Activated CD8-positive, alpha-beta memory T cell treated with anti-CD3 and anti-CD28 coated beads for 4 hours (primary cell): ENCODE measurements at regions not wholly inside any gene's neighbourhood (a gene's known extent, or its start where the extent isn't known, plus 50 kb on each side); places are given as distances from the start of the nearest gene placed in this dataset.
"Not testable (repeated sequence)": the region's sequence is repeated elsewhere in the genome, so short reads cannot be mapped to it uniquely, and the experiment has no call there.

ENCODE experiments used
- DNase-seq, 2 donors: peaks; one replicate each; pipeline ENCODE4 v3.0.0-alpha.2; 2020; ENCODE audit warnings: low read depth in 2 of 2

DNA sequence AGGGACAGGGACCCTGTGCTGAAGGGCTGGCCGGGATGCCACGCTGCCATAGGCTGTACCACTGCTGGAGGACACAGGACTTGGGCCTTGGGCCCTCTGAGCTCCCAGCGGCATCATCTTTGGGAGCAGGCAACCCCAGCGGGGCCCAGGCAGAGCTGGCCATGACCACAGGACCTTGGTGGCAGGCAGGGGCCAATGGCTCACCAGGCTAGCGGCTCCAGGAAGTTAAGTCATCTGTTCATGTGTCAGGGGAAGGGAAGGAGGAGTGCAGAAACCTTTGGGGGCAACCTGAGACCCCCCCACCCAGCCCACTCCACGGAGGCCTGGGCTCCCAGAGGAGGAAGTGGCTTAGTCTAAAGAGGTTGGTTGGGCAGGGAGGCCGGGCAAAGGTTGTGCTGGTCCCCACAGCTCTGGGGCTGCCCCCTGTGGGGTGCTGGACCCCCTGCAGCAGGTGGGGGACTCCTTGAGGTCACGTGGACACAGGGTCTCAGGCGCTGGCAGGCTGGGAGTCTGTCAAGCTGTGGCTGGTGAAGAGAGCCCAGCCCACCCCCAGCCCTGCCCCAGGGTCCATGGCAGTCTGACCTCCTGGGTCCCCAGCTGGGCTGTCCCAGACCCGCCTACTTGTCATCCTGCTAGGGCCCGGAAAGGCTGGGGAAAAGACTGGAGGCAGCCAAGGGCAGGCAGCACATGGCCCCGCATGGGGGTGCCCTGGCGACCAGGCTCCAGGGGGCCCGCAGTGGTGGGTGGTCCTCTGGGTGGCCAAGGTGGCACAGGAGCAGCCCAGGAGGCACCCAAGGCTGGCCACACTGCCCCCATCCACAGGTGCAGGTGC lies 184.3 kb downstream of the IGLL1 start:
- DNase-seq: no peak

DNA sequence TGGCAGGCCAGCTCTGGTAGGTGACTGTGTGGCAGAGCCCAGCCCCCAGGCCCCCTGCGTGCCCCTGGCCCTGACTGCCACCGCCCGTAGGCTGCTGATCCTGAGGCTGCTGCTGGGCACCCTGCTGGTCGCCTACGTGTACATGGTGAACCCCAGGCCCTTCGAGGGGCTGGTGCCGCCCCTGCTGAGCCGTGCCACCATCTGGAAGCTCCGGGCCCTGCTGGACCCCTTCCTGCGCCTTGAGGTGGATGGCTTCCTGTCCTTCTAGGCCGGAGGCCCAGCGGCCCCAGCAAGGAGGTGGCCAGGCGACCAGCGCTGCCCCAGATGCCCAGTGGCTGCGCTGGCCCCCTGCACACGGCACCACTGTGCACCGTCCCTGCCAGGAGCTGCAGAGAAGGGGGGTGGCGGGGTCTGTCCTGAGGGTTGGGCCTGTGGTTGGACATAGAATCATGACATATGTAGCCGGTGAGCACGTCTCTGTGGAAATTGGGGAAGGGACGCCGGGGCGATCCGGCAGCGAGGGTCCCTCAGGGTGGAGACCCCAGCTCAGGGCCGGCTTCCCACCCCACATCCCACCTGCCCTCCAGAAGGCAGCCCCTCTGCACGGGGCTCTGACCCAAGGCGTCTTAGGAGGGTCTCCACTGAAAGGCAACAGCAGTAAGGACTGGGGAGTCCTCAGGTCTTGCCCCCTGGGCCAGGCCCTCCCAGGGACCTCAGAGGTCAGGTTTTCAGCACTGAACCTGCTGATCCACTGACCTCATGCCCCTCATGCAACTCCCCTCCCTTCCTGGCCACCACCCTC lies 185.4 kb downstream of the IGLL1 start:
- DNase-seq: no peak

DNA sequence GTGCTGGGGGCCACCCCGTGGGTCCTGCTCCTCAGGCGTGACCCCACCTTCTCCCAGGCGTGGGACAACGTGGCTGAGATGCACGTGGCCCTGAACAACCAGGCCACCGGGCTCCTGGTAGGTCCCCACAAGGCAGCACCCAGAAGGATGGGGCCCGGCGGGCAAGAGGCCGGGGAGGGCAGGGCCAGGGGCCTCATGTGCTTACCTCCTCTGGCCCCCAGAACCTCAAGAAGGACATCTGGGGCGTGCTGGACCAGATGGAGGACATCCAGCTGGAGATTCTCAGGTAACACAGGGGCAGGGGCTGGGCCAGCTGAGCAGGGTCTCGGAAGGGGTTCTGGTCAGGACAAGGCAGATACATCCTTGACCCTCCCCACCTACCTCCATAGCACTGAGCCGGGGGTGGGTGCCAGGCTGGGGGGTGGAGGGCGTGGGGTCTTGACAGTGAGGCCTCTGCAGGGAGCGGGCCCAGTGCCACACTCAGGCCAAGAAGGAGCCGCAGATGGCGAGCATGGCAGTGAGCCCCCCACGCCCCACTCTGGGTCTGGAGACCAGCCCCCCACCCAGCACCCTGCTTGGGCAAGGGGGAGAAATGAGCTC lies 186.3 kb downstream of the IGLL1 start:
- DNase-seq: no peak

DNA sequence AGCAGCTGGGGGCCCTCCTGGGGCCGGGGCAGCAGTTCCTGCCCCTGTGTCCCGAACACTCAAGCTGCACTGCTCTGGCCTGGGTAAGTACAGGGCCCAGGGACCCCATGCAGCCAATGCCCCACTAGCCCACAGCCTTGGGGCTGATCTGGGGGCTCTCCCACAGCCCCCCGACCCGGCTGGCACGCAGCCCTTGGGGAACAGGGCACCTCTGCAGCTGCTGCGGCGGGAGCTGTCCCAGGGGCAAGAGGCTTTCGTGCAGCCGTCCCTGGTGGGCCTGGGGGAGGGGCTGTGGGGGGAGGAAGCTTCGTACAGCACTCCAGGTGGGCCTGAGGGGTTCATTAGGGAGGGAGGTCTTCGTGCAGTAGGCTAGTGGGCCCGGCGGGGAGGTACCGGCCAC lies 186.9 kb downstream of the IGLL1 start:
- not testable (repeated sequence) for DNase-seq

DNA sequence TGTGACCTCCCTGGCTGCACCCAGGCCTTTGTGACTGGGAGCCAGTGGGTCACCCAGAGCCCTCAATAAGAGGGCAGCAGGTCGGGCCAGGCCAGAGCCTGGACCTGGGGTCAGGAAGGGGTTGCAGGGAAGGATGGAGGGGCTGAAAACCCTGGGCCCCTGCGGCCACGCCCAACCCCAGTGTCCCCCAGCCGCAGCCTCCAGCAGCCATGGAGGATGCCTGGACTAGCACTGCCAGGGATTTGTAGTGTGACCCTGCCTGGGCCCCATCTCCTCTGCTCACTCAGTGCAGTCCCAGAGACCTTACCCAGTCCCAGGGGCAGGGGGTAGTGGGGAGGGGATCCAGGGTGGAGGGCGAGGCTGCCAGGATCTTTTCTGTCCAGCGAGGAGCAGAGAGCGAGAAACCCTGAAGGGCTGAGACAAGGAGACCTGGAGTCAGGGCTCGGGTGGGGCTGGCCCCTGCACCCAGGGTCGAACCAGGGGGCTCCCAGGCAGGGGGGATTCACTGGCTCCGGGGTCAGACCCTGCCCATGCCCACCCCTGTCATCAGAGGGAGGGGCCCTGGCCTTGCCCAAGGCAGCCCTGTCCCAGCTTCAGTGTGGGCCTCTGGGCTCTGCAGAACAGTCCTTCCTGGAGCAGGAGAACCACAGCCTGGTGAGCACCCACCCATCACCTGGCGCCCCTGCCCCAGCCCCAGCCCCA lies 187.5 kb downstream of the IGLL1 start:
- DNase-seq: no peak

DNA sequence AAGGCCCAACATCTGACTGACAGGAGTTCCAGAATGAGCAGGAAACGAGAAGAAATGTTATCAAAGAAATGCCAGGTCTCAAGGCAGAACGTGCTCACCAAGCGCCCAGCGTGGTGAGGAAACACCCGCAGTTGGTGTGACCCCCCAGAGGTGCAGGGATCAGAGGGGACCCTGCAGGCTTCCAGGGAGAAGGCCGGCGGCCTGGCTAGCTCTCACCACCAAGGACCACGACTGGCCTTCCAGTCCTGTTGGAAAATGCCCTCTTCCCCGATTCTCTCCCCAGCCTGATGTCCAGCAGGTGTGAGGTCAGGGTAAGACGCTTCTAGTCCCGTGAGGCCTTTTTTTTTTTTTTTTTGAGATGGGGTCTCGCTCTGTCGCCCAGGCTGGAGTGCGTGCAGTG lies 189.1 kb downstream of the IGLL1 start:
- DNase-seq: no peak

DNA sequence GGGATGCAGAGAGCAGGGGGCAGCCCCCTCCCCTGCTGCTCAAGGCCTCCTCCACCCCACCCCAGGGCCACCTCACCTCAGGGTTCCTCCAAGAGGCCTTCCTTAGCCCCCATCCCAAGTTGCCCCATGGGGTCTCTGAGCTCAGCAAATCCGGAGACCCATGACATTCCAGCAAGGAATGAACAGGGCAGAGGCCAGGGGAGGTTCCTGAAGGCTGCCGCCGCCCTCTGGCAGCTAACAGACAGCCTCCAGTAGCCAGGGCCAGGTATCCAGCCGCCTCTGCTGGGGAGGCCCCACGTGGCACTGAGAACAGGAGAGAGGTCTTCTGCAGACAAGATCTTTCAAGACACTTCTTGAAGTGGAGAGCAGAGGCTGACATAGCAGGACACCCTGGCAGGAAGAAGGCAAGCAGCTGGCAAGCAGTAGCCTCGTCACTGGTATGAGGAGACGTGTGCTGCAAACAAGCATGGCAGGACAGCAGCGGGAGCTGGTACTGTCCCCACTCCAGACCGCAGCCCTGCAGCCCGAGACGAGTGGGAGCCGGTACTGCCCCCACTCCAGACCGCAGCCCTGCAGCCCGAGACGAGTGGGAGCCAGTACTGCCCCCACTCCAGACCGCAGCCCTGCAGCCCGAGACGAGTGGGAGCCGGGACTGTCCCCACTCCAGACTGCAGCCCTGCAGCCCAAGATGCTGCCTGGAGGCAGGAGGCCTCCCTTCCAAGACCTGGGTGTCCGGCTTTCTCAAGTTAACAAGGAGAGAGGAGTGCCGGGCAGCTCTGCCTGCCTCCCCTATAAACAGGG lies 190.6 kb downstream of the IGLL1 start:
- DNase-seq: no peak

DNA sequence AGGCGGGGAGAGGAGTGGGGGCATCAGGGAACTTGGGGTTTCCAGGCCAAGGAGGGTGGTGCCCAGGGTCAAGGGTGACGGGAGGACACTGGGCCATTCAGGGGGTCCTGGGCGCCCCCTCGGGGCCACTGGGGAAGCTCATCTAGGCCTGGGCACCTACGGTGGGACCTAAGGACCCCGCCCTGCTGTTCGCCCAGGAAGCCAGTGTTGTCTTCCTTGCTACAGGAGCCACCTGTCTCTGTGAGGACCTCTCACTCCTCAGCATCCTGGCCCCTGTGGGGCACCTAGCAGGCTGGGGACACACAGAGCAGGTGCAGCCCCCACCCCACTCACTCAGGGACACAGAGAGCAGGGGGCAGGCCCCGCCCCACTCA lies 191.6 kb downstream of the IGLL1 start:
- DNase-seq: no peak

DNA sequence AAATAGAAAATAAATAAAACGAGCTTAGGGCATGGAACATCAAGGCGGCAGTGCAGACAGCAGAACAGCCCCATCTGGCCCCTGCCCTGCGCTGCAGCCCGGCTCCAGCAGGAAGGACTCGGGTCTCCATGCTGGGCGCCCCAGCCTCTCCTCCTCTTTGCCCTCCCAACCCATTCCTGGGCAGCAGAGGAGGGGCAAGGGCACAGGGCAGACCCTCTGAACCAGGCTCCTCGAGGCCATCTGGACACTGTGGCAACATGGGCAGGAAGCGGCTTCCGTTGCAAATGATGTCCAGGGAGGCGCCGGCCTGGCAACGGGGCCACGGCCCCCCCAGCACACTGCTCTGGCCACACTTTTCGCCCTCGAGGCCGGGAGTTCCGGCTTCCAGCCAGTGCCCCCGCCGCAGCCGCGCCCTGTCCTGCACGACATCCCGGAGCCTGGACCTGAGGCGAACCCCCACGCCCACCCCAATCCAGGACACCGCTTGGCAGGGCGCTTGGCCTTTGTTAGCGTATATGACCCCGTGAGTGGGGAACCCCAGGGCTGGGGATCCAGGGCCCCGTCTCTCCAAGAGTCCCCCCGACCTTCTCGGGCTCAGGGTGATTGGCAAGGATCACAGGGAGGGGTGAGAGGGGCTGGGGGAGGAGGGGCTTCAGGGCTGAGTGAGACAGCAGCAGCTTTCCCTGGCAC lies 192.1 kb downstream of the IGLL1 start:
- no peak for DNase-seq

DNA sequence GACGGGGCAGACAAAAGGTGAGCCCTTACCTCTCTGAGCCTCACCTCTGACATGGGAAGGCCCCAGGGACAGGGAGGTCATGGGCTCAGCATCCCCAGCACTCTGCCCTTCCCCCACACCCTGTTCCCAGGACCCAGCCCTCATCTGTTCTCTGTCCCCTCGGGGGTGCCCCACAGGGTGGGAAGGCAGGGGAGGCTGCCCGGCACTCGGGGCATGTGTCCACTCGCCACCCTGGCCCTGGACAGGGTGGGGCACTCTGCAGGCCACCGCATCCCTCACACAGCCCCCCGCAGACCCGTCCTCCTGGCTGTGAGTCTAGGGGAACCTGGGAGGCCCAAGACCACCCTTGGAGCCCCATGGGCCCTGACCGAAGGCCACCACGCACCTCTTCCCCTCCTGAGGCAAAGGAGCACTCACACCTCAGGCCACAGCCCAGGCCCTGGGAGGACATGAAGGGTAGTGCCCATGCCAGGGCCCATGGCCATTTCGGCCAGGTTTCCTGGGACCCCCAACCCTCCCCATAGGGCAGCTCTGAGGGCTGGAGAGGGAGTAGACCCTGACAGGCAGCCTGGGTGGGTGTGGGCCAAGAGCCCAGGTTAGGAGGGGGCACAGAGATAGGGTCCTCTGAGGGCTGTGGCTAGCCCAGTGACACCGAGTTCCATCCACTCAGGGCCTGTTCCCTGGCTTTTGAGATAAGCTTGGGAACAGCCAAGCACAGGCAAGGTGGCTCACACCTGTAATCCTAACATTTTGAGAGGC lies 193.1 kb downstream of the IGLL1 start:
- DNase-seq: no peak

DNA sequence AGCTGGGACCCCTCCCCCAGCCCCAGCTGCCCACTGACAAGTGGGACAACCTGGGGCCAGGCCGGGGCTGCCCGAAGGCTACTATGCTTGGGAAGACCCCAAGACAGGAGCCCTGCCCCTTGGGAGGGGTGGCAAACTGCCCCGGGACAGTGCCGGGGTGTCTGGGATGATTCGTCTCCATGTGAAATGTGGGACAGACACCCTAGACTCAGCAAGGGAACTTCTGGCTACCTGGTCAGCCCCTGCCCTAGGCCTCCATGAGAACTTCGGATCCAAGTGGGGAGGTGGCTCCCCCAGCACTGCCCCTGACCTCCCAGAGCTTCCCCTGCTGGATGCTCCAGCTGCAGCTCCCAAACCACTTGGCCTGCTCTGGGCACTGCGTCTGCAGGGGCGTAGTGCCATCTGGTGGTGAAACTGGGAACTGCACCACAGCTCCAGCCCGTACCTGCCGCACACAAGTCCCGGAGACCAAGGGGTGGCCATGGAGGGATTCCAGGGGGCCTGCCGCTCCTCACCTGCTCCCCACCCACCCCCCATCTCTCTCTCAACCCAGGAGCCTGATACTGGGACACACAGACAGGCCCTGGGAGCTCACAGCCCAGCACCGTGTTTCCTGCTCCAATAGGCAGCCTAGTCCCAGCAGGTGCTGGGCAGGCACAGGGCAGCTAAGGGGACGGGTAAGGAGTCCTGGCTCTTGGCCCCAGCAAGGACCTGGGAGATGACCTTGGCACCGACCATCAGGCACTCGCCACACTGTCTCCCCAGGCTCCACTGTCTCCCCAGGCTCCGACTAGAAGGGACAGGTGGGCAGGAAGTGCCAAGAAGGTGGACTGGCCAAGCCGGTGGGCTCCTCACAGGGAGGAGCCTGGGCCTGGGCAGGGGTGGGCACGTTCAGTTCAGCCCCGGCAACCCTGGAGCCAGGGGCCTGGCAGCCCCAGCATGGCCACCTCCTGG lies 194.1 kb downstream of the IGLL1 start:
- DNase-seq: peak; percentile 56 to 64

DNA sequence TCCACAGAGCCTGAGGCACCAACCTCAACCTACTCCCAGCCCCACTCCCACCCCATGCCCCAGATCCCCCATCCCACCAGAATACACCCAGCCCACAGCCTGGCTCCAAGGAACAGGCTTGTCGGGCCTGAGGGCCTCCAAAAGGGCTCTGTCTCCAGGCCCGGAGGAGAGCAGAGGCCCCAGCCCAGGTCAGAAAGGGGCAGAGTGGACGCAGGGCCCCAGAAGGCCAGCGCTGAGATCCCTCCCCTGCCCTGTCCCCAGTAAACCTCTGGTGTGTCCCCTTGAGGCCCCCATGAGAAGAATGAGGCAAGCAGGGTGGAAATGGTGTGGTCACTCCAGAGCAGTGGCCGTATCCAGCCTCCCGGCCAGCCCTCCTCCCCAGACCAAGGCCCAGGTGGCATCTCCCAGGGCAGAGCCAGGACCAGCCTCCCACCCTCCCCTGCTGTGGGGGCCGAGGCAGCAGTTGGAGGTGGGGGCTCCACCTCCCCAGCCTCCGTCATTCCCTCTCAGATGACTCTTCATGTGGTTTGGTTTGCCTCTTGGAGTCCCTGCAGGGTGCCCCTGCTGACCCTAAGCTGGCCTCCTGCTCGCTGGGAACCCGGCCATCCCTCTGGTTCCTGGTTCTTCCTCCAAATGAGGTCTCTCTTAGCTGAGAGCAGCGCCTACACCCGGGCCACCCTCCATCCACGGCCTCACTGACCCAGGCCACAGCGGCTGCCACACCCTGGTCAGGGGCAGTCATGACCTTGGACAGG lies 195.0 kb downstream of the IGLL1 start:
- no peak for DNase-seq

DNA sequence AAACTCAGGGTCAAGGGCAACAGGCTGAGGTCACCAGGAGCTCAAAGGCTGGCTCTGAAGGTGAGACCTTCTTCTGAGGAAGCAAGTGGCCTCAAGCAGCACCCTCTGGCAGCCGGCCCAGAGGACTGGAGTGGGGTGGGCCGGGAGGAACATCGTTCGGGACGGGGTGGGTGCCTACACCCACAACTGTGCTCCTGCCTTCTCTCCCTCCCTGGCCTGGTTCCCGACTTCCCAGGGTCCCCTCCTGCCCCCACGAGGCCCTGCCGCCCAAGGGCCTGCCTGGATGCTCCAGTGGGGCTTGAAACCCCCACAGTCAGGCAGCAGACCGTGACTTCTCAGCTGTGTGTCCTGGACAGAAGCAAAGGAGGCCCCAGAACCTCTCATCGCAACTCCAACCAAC lies 195.7 kb downstream of the IGLL1 start:
- DNase-seq: no peak

DNA sequence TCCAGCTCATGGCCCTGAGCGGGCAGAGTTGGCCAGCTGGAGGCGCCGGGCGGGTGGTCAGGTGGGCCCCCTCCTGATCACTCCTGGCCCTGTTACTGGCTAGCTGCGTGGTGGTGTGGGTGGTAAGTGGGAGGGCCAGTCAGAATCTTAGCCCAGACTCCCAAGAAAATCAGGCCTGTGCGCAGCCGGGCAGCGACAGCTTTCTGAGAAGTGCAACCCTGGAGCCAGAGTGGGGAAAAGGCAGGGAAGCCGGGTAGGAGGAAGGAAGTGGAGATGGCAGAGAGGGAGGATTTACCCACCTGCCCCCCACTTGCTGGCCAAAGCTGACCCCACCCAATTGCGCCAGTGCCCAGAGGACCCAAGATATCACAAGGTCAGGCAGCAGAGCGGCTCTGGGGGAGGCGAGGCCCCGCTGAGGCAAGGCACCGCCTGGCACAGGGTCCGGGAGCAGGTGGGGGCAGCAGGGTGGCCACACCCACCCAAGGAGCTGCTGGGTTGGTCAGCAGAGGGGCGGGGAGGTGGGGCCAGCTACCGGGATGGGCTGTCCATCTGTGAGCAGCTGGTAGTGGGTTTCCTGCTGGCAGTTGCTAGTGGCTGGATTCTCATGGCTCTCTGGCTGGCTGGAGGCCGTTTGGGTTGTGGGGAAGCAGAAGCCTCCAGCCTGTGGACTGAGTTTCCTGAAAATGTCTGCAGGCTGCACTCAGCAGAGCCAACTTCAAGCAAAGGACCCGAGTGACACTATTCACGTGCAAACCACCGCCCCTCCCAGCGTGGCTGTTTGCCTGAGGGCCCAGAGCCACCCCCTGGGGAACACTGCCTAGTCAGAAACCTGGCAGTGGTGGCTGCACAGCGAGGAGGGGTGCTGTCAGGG lies 196.4 kb downstream of the IGLL1 start:
- no peak for DNase-seq

DNA sequence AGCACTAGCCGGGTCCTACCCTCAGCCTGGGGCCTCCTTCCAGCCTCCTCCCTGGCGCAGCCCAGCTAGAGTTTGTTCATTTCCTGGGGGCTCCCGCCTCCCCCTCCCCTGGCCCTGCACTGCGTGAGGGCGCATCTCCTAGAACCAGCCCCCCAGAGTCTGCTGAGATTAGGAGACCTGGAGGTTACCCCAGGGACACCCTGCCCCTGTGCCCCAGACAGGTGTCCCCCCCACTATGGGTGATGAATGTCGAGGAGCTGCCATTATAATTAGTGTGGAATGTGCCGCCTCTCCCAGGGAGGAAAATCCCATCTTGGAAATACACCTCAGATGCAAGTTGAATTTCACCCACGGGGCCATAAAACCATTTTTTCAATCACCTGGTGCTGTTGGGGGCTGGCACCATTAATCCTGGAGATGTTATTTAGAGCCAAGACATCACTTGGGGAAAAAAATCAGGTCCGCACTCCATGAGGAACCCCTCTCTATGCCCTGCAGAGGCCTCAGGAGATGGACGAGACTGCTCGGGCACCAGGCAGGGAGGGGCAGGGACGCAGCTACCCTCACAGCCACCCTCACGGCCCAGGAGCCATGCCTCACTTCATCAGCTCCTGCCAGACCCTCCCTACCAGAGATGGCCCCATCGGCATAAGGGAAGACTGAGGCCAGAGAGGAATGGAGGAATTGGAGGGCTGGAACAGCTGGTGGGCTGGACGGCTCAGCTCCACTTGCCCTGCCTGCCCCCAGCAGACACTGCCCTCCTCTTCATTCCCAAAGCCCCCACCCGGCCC lies 197.5 kb downstream of the IGLL1 start:
- no peak for DNase-seq
